Transverse colon (tissue), 4 donors: ENCODE measurements at regions not wholly inside any gene's neighbourhood (a gene's known extent, or its start where the extent isn't known, plus 50 kb on each side); places are given as distances from the start of the nearest gene placed in this dataset.
A peak's percentile ranks its signal among the peaks of the same experiment; 100 is the strongest.

Experiments
- DNase-seq: peaks from one replicate; pipeline ENCODE4 v3.0.0-alpha.2; 2019
- H3K27ac ChIP-seq, 4 donors: fragments of 200-600 bp; sonication (generic); 2 replicates each; pipeline ENCODE4 v1.5.1; 2016 to 2018; ENCODE audit warnings: inconsistent platforms in 4 of 4
- H3K27me3 ChIP-seq: fragments of 200-600 bp; sonication (generic); 2 replicates; pipeline ENCODE4 v1.5.1; 2017; ENCODE audit warnings: inconsistent platforms
- H3K36me3 ChIP-seq, 4 donors: fragments of 200-600 bp; sonication (generic); 2 replicates each; pipeline ENCODE4 v1.5.1; 2017 to 2019; ENCODE audit warnings: inconsistent platforms in 4 of 4
- H3K4me1 ChIP-seq, 4 donors: fragments of 200-600 bp; sonication (generic); 2 replicates each; pipeline ENCODE4 v1.5.1; 2017 to 2020; ENCODE audit warnings: inconsistent platforms in 4 of 4
- H3K4me3 ChIP-seq, 4 donors: fragments of 200-600 bp; sonication (generic); 1 replicate in 1 of 4; 2 replicates in 3 of 4; pipeline versions ENCODE4 v1.5.1 to v1.6.1; 2017 to 2019; ENCODE audit warnings: inconsistent platforms in 4 of 4
- H3K9me3 ChIP-seq, 2 donors: fragments of 200-600 bp; sonication (generic); 2 replicates each; pipeline ENCODE4 v1.5.1; 2017 to 2019; ENCODE audit warnings: inconsistent platforms in 2 of 2
- CTCF ChIP-seq, 5 experiments: fragments of 200-600 bp in 3 of 5; fragments of 450-650 bp in 2 of 5; sonication (generic) in 3 of 5; IDR thresholded peaks; 1 replicate in 2 of 5; 2 replicates in 3 of 5; pipeline ENCODE4 v1.5.1; 2016 to 2017; ENCODE audit warnings: antibody characterized with exemption in 5 of 5, inconsistent platforms in 3 of 5, mild to moderate bottlenecking in 2 of 5, moderate library complexity in 1 of 5
- EP300 ChIP-seq: sonication (generic); formaldehyde crosslinking; IDR thresholded peaks from one replicate; pipeline ENCODE4 v1.6.1; 2017; ENCODE audit warnings: antibody characterized with exemption, low read depth
- POLR2A ChIP-seq: fragments of 450-650 bp; IDR thresholded peaks from one replicate; pipeline ENCODE4 v1.6.1; 2016; ENCODE audit warnings: antibody characterized with exemption, mild to moderate bottlenecking, moderate library complexity
- POLR2AphosphoS5 ChIP-seq, 3 donors: sonication (generic); formaldehyde crosslinking; IDR thresholded peaks; one replicate each; pipeline ENCODE4 v1.6.1; 2016; ENCODE audit warnings: antibody characterized with exemption in 3 of 3
- WGBS, 2 donors: methylation state at CpG; one replicate each; pipeline ENCODE4 v1.1.5; 2018; ENCODE audit warnings: low coverage in 1 of 2; 5-methylcytosine and 5-hydroxymethylcytosine counted together
- in situ Hi-C, 4 donors: fragments of 200-750 bp; cut with MboI; loops; one replicate each; pipeline versions ENCODE4 v1.15.0 to v1.15.1; 2017; ENCODE audit warnings: low sequenced_read_pairs in 3 of 4, low pct_ligation_motif_present in 1 of 4, low pct_unique_long_range_greater_than_20kb in 1 of 4
- intact Hi-C: fragments of 100-400 bp; cut with DNase I; formaldehyde crosslinking; loops from one replicate; pipeline ENCODE4 v1.15.1; 2023; ENCODE audit warnings: low total_unique reads

- H3K27me3 ChIP-seq = no peaks in the 10 kb centered on the region
- intact Hi-C loops (no loop called here), in situ Hi-C loops (no loop called here)
- no peak for DNase-seq
- no peak overlapping the region for H3K4me3 ChIP-seq
- H3K4me1 ChIP-seq = no peaks in the 10 kb centered on the region
- no peak for TF ChIP-seq EP300
- no peak for TF ChIP-seq POLR2AphosphoS5 (IDR thresholded peaks at IDR 0.05)
- no peak for TF ChIP-seq CTCF (IDR thresholded peaks at IDR 0.05)
- TF ChIP-seq POLR2A = no peak
- H3K27ac ChIP-seq = no peak overlapping the region
- H3K9me3 ChIP-seq = no peaks in the 10 kb centered on the region
- H3K36me3 ChIP-seq = no peaks in the 10 kb centered on the region
- 77 to 89% methylated on average over 4 to 6 of the region's 6 CpGs for WGBS, 2 donors
Observed at GRCh38 chr15:87573039-87573438, 683.5 kb downstream of the NTRK3 start.

- Histone ChIP-seq H3K36me3 (no peaks in the 10 kb centered on the region), H3K4me1 (no peaks in the 10 kb centered on the region), H3K27ac (no peak overlapping the region), H3K9me3 (no peaks in the 10 kb centered on the region), H3K4me3 (no peak overlapping the region), H3K27me3 (no peaks in the 10 kb centered on the region)
- TF ChIP-seq EP300 (no peak), CTCF (IDR thresholded peaks at IDR 0.05) (no peak), POLR2AphosphoS5 (IDR thresholded peaks at IDR 0.05) (no peak), POLR2A (no peak)
- no peak for DNase-seq
- intact Hi-C loops (no loop called here), in situ Hi-C loops (no loop called here)
- 74 to 85% methylated on average over 6 to 8 of the region's 8 CpGs for WGBS, 2 donors
Observed at GRCh38 chr15:87572381-87572910, 684.1 kb downstream of the NTRK3 start.

- 5 to 10% methylated on average over 2 of the region's 2 CpGs for WGBS, 2 donors
- no peak for TF ChIP-seq POLR2AphosphoS5 (IDR thresholded peaks at IDR 0.05)
- H3K9me3 ChIP-seq = no peaks in the 10 kb centered on the region
- in situ Hi-C loops (no loop called here), intact Hi-C loops (no loop called here)
- peak overlapping the region in 1 of 4 donors; percentile 12 for H3K4me3 ChIP-seq
- no peaks in the 10 kb centered on the region for H3K4me1 ChIP-seq
- no peaks in the 10 kb centered on the region for H3K36me3 ChIP-seq
- no peaks in the 10 kb centered on the region for H3K27me3 ChIP-seq
- H3K27ac ChIP-seq = no peak overlapping the region
- DNase-seq = no peak
Observed at GRCh38 chr15:87570206-87570605, 686.3 kb downstream of the NTRK3 start.

- no peak overlapping the region for H3K27ac ChIP-seq
- in situ Hi-C loops (no loop called here), intact Hi-C loops (no loop called here)
- H3K9me3 ChIP-seq = no peaks in the 10 kb centered on the region
- H3K4me1 ChIP-seq = no peaks in the 10 kb centered on the region
- 80 to 100% methylated on average over 2 to 3 of the region's 3 CpGs for WGBS, 2 donors
- TF ChIP-seq POLR2AphosphoS5 (IDR thresholded peaks at IDR 0.05) (no peak), CTCF (IDR thresholded peaks at IDR 0.05) (no peak), EP300 (no peak), POLR2A (no peak)
- H3K27me3 ChIP-seq = no peaks in the 10 kb centered on the region
- DNase-seq = no peak
- no peaks in the 10 kb centered on the region for H3K36me3 ChIP-seq
- H3K4me3 ChIP-seq = no peak overlapping the region
Observed at GRCh38 chr15:87569581-87569980, 687.0 kb downstream of the NTRK3 start.

- WGBS, 2 donors = 62 to 71% methylated on average over 1 to 3 of the region's 3 CpGs
- no peaks in the 10 kb centered on the region for H3K4me1 ChIP-seq
- intact Hi-C loops = no loop called here
Observed at GRCh38 chr15:87567406-87568030, 689.0 kb downstream of the NTRK3 start.

More at GRCh38 chr15:87567406-87568030, 689.0 kb downstream of the NTRK3 start:
- TF ChIP-seq POLR2AphosphoS5 (IDR thresholded peaks at IDR 0.05) = no peak
- TF ChIP-seq POLR2A = no peak
- TF ChIP-seq CTCF (IDR thresholded peaks at IDR 0.05) = no peak
- no peak for TF ChIP-seq EP300
- H3K4me3 ChIP-seq = no peak overlapping the region
- H3K36me3 ChIP-seq = no peaks in the 10 kb centered on the region
- no peaks in the 10 kb centered on the region for H3K9me3 ChIP-seq
- in situ Hi-C loops = no loop called here
- no peak for DNase-seq
- H3K27me3 ChIP-seq = no peaks in the 10 kb centered on the region
- no peak overlapping the region for H3K27ac ChIP-seq
